GM23338 (cell line): ENCODE measurements at regions not wholly inside any gene's neighbourhood (a gene's known extent, or its start where the extent isn't known, plus 50 kb on each side); places are given as distances from the start of the nearest gene placed in this dataset.
A peak's percentile ranks its signal among the peaks of the same experiment; 100 is the strongest.

Experiments used
- ATAC-seq: fragments of 200-7000 bp; cut with Tn5 transposase; 3 replicates; pipeline ENCODE4 v1.9.1; 2020
- DNase-seq: peaks from one replicate; pipeline ENCODE4 v3.0.0-alpha.2; 2015; ENCODE audit warnings: low spot score
- H2AFZ ChIP-seq: fragments of 200-600 bp; sonication (generic); 2 replicates; pipeline ENCODE4 v1.8.0; 2016; ENCODE audit warnings: antibody characterized with exemption, mild to moderate bottlenecking, moderate library complexity
- H3F3A ChIP-seq: fragments of 200-600 bp; sonication (generic); replicated peaks from 2 replicates; pipeline ENCODE4 v1.8.0; 2017; ENCODE audit warnings: antibody characterized with exemption, mixed run types, low read depth
- H3K27ac ChIP-seq: fragments of 200-600 bp; sonication (generic); 2 replicates; pipeline ENCODE4 v1.6.1; 2016; ENCODE audit warnings: low read depth
- H3K27me3 ChIP-seq: fragments of 200-600 bp; sonication (generic); 2 replicates; pipeline ENCODE4 v1.8.0; 2016; ENCODE audit warnings: mild to moderate bottlenecking, mixed run types, moderate library complexity; ENCODE audit not compliant: insufficient read depth
- H3K36me3 ChIP-seq: fragments of 200-600 bp; sonication (generic); 2 replicates; pipeline ENCODE4 v1.8.0; 2016; ENCODE audit warnings: mild to moderate bottlenecking; ENCODE audit not compliant: insufficient read depth
- H3K4me1 ChIP-seq: fragments of 200-600 bp; sonication (generic); 2 replicates; pipeline ENCODE4 v1.8.0; 2016; ENCODE audit warnings: mild to moderate bottlenecking, moderate library complexity; ENCODE audit not compliant: insufficient read depth
- H3K4me2 ChIP-seq: fragments of 200-600 bp; sonication (generic); 2 replicates; pipeline ENCODE4 v1.7.1; 2017; ENCODE audit warnings: mixed run types
- H3K4me3 ChIP-seq: fragments of 200-600 bp; sonication (generic); 2 replicates; pipeline ENCODE4 v1.6.1; 2016; ENCODE audit warnings: mixed run types
- H3K79me2 ChIP-seq: fragments of 200-600 bp; sonication (generic); replicated peaks from 2 replicates; pipeline ENCODE4 v1.8.0; 2017; ENCODE audit warnings: mild to moderate bottlenecking; ENCODE audit not compliant: insufficient read depth
- H3K9me2 ChIP-seq: fragments of 200-600 bp; sonication (generic); 2 replicates; pipeline ENCODE4 v1.8.0; 2017; ENCODE audit not compliant: insufficient read depth
- H4K20me1 ChIP-seq: fragments of 200-600 bp; sonication (generic); replicated peaks from 2 replicates; pipeline ENCODE4 v1.8.0; 2017; ENCODE audit warnings: mild to moderate bottlenecking; ENCODE audit not compliant: insufficient read depth
- H3K27ac Mint-ChIP-seq: 2 replicates; pipeline ENCODE4 v1.8.0; 2020; ENCODE audit warnings: inconsistent platforms, mild to moderate bottlenecking, moderate library complexity, mixed read lengths
- H3K27me3 Mint-ChIP-seq: 3 replicates; pipeline ENCODE4 v1.8.0; 2022; ENCODE audit warnings: low read depth, mild to moderate bottlenecking, moderate library complexity, mixed read lengths, inconsistent platforms; ENCODE audit not compliant: insufficient read depth, poor library complexity
- H3K36me3 Mint-ChIP-seq: 3 replicates; pipeline ENCODE4 v1.8.0; 2021; ENCODE audit warnings: low read depth, mild to moderate bottlenecking, inconsistent platforms, moderate library complexity, mixed read lengths
- H3K4me1 Mint-ChIP-seq: 3 replicates; pipeline ENCODE4 v1.8.0; 2020; ENCODE audit warnings: mild to moderate bottlenecking, inconsistent platforms, mixed read lengths
- H3K4me3 Mint-ChIP-seq: 3 replicates; pipeline ENCODE4 v1.8.0; 2021; ENCODE audit warnings: moderate library complexity, mild to moderate bottlenecking, inconsistent platforms, mixed read lengths
- H3K9me3 Mint-ChIP-seq: 3 replicates; pipeline ENCODE4 v1.8.0; 2020; ENCODE audit warnings: moderate library complexity, mild to moderate bottlenecking, inconsistent platforms, mixed read lengths
- EZH2 ChIP-seq: fragments of 200-600 bp; sonication (generic); IDR thresholded peaks from one replicate; pipeline ENCODE4 v1.8.0; 2017; ENCODE audit warnings: antibody characterized with exemption, mild to moderate bottlenecking, low read depth; ENCODE audit not compliant: unreplicated experiment
- EZH2phosphoT487 ChIP-seq: fragments of 200-600 bp; sonication (generic); IDR thresholded peaks from one replicate; pipeline ENCODE4 v1.8.1; 2018; ENCODE audit warnings: antibody characterized with exemption; ENCODE audit not compliant: unreplicated experiment
- JUNB ChIP-seq: IDR thresholded peaks from one replicate; pipeline ENCODE4 v1.6.1; 2016; ENCODE audit warnings: antibody characterized with exemption; ENCODE audit not compliant: unreplicated experiment
- STAT1 ChIP-seq: IDR thresholded peaks from one replicate; pipeline ENCODE4 v1.6.1; 2016; ENCODE audit warnings: antibody characterized with exemption; ENCODE audit not compliant: unreplicated experiment
- TF ChIP-seq, protein P1 (sequence below): fragments of 250-450 bp; sonication (Bioruptor Pico); IDR thresholded peaks from 2 replicates; pipeline ENCODE4 v1.5.0; 2020; ENCODE audit warnings: mild to moderate bottlenecking, moderate library complexity
- TF ChIP-seq, protein P2 (sequence below): IDR thresholded peaks from one replicate; pipeline ENCODE4 v1.6.1; 2018; ENCODE audit warnings: antibody characterized with exemption; ENCODE audit not compliant: unreplicated experiment

DNA sequence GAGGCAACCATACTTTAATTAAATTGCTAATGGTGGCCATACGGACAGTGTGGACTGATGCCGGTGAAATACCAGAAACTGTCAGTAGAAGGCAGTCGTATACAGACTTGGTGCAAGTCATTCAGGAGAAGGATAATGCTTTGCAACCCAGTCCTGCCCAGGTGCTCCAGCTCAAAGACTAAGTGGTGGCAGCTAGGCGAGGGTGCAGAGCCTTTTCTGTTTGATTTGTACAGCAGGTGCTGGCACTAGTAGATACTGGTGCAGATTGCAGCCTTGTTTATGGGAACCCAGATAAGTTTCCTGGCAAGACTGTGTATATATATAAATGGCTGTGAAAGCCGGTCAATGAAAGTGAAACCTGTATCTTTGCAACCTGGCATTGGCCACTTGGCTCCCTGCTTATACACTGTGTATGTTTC lies 208.3 kb upstream of the SYT4 start (continued):
- TF ChIP-seq STAT1, result no peak
- TF ChIP-seq, protein P1, sequence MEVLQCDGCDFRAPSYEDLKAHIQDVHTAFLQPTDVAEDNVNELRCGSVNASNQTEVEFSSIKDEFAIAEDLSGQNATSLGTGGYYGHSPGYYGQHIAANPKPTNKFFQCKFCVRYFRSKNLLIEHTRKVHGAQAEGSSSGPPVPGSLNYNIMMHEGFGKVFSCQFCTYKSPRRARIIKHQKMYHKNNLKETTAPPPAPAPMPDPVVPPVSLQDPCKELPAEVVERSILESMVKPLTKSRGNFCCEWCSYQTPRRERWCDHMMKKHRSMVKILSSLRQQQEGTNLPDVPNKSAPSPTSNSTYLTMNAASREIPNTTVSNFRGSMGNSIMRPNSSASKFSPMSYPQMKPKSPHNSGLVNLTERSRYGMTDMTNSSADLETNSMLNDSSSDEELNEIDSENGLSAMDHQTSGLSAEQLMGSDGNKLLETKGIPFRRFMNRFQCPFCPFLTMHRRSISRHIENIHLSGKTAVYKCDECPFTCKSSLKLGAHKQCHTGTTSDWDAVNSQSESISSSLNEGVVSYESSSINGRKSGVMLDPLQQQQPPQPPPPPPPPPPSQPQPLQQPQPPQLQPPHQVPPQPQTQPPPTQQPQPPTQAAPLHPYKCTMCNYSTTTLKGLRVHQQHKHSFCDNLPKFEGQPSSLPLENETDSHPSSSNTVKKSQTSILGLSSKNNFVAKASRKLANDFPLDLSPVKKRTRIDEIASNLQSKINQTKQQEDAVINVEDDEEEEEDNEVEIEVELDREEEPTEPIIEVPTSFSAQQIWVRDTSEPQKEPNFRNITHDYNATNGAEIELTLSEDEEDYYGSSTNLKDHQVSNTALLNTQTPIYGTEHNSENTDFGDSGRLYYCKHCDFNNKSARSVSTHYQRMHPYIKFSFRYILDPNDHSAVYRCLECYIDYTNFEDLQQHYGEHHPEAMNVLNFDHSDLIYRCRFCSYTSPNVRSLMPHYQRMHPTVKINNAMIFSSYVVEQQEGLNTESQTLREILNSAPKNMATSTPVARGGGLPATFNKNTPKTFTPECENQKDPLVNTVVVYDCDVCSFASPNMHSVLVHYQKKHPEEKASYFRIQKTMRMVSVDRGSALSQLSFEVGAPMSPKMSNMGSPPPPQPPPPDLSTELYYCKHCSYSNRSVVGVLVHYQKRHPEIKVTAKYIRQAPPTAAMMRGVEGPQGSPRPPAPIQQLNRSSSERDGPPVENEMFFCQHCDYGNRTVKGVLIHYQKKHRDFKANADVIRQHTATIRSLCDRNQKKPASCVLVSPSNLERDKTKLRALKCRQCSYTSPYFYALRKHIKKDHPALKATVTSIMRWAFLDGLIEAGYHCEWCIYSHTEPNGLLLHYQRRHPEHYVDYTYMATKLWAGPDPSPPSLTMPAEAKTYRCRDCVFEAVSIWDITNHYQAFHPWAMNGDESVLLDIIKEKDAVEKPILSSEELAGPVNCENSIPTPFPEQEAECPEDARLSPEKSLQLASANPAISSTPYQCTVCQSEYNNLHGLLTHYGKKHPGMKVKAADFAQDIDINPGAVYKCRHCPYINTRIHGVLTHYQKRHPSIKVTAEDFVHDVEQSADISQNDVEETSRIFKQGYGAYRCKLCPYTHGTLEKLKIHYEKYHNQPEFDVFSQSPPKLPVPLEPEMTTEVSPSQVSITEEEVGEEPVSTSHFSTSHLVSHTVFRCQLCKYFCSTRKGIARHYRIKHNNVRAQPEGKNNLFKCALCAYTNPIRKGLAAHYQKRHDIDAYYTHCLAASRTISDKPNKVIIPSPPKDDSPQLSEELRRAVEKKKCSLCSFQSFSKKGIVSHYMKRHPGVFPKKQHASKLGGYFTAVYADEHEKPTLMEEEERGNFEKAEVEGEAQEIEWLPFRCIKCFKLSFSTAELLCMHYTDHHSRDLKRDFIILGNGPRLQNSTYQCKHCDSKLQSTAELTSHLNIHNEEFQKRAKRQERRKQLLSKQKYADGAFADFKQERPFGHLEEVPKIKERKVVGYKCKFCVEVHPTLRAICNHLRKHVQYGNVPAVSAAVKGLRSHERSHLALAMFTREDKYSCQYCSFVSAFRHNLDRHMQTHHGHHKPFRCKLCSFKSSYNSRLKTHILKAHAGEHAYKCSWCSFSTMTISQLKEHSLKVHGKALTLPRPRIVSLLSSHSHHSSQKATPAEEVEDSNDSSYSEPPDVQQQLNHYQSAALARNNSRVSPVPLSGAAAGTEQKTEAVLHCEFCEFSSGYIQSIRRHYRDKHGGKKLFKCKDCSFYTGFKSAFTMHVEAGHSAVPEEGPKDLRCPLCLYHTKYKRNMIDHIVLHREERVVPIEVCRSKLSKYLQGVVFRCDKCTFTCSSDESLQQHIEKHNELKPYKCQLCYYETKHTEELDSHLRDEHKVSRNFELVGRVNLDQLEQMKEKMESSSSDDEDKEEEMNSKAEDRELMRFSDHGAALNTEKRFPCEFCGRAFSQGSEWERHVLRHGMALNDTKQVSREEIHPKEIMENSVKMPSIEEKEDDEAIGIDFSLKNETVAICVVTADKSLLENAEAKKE (CRISPR knock-in tag), result no peak

DNA sequence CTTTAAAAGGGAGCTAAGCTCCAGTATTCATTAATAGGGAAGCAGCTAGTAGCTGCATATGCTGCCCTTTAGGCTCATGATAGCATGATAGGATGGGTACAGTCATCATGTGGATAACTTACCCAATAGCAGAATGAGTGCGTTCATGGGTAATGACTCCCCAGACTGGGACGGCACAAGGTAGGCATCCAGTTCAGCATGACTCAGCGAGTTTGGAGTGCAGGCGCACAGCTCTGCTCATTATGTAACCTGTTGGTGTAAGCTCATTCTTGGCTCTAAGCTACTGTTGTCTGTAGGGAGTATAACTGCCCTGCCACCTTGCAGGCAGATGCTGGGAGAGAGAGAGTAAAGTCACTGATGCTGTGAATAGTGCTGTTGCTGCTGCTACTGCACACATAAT lies 209.2 kb upstream of the SYT4 start:
- Histone ChIP-seq H3K4me1 (no peaks in the 10 kb centered on the region), H3K36me3 (peaks cover 9% of the 10 kb centered on the region), H3F3A (no peaks in the 10 kb centered on the region), H3K4me2 (no peak overlapping the region), H3K9me2 (peaks cover 11% of the 10 kb centered on the region), H3K27ac (no peak overlapping the region), H2AFZ (no peak overlapping the region), H3K79me2 (no peaks in the 10 kb centered on the region), H3K27me3 (no peaks in the 10 kb centered on the region), H3K4me3 (no peak overlapping the region), H4K20me1 (no peaks in the 10 kb centered on the region)
- Mint-ChIP-seq H3K27me3 (no peaks in the 10 kb centered on the region), H3K9me3 (peaks cover 52% of the 10 kb centered on the region), H3K27ac (no peak overlapping the region), H3K4me1 (no peaks in the 10 kb centered on the region), H3K4me3 (no peak overlapping the region), H3K36me3 (peaks cover 28% of the 10 kb centered on the region)
- peak; percentile 73 for DNase-seq
- no peak for ATAC-seq
- TF ChIP-seq EZH2, result no peak
- no peak for TF ChIP-seq JUNB
- TF ChIP-seq, protein P1 (CRISPR knock-in tag), result no peak
- TF ChIP-seq STAT1, result no peak
- no peak for TF ChIP-seq EZH2phosphoT487
- TF ChIP-seq, protein P2, sequence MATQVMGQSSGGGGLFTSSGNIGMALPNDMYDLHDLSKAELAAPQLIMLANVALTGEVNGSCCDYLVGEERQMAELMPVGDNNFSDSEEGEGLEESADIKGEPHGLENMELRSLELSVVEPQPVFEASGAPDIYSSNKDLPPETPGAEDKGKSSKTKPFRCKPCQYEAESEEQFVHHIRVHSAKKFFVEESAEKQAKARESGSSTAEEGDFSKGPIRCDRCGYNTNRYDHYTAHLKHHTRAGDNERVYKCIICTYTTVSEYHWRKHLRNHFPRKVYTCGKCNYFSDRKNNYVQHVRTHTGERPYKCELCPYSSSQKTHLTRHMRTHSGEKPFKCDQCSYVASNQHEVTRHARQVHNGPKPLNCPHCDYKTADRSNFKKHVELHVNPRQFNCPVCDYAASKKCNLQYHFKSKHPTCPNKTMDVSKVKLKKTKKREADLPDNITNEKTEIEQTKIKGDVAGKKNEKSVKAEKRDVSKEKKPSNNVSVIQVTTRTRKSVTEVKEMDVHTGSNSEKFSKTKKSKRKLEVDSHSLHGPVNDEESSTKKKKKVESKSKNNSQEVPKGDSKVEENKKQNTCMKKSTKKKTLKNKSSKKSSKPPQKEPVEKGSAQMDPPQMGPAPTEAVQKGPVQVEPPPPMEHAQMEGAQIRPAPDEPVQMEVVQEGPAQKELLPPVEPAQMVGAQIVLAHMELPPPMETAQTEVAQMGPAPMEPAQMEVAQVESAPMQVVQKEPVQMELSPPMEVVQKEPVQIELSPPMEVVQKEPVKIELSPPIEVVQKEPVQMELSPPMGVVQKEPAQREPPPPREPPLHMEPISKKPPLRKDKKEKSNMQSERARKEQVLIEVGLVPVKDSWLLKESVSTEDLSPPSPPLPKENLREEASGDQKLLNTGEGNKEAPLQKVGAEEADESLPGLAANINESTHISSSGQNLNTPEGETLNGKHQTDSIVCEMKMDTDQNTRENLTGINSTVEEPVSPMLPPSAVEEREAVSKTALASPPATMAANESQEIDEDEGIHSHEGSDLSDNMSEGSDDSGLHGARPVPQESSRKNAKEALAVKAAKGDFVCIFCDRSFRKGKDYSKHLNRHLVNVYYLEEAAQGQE, result no peak
